ENCODE measurements at regions not wholly inside any gene's neighbourhood (a gene's known extent, or its start where the extent isn't known, plus 50 kb on each side); places are given as distances from the start of the nearest gene placed in this dataset.

DNA sequence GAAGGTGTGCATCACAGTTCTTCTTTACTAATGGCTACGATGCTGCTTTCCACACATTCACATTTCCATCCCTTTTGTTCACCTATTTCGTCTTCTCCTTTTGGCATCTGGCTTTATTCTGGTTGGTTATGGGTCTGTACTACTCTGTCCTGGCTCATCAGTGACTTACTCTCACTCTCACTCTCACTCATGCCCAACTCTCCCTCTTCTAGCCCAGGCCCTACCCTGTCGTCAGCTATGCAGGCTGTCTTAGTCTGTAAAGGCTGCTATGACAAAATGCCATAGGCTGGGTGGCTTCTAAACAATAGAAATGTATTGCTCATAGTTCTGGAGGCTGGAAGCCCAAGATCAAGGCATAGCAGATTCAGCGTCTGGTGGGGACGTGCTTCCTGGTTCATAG, 105.6 kb upstream of the PUDP start:
- TF ChIP-seq CTCF (IDR thresholded peaks at IDR 0.05; ENCODE audit: low read depth, low read length, poor library complexity, severe bottlenecking) (no peak), EZH2phosphoT487 (IDR thresholded peaks at IDR 0.05; ENCODE audit: borderline replicate concordance, low read length) (no peak)

Data from DOHH2 (cell line).